NCI-H748 (cell line): ENCODE measurements at regions not wholly inside any gene's neighbourhood (a gene's known extent, or its start where the extent isn't known, plus 50 kb on each side); places are given as distances from the start of the nearest gene placed in this dataset.

ENCODE experiments used
- DNase-seq: peaks from one replicate; lab custom pipeline; 2025; ENCODE audit not compliant: unreplicated experiment; lab: John Stamatoyannopoulos, UW

DNA sequence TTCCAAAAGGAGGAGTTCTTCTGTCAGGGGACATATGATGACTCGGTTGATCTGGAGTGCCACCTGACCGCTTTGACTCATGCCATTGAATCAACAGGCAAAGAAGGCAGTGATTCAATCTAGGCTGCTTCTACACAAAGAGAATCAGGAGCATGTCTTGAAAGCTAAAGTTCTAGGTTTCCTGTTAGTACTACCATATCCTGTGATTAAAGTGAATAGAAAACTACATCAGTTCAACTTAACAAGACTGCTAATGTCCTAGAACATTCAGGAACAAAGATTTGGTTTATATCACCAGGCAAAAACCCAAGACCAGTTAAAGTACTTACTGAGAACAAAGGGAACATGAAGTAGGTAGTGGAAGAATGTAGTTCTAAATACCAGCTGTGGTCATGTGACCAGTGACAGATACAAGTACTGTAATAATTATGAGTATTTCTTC, 216.8 kb upstream of the SGK1 start:
- no peak for DNase-seq

DNA sequence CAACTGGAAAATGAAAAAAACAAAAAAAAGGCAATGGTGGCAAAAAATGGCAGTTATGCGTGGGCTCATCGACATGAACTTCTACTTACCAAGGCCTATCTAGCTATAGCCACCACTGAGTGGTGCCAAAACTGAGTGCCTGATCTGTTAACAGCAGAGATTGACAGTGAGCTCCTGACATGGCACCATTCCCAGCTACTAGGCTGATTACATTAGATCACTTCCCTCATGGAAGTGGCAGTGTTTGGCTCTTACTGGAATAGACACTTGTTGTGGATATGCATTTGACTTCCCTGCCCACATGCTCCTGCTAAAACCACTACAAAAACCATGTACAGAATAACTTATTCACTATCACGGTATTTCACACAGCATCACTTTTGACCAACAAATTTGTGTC, 216.1 kb upstream of the SGK1 start:
- DNase-seq, result no peak

DNA sequence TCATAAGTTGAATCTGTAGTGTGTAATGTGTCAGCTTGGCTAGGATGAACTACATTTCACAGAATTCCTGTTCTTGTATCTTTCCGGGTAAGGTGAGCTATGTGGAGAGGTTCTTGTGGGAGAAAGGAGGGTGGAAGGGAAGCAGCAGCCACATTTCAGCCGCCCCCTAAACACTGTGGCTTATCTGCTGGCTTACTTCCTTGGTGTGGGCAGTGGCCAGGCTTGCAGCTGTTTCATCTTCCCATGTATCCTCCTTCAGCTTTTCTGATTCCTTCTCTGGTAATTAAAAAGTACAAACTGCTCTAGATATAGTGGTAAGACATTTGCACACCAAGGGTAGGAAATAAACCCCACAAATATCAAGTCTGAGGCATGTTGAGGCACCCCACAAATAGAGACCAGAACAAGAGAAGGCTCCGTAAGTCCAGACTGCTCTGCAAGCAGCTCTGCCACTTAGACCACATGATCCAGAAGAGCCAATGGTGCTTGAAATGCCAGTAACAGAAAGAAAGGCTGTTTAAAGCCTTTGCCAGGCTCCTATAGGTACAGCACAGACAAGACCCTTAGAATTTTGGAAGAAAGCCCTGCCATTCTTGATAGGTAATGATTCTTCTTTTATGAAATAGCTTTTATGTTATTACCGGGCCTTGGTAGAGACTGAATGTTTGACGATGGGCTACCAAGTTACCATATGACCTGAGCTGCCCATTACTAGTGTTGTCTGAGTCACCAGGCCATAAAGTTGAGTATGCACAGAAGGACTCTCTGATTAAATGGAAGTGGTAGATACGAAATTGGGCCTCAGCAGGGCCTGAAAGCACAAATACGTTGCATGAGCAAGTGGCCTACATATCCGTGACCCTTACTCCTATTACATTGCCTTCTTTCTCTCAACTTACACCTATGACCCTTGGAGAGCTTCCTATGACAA, 215.0 kb upstream of the SGK1 start:
- DNase-seq, result no peak

DNA sequence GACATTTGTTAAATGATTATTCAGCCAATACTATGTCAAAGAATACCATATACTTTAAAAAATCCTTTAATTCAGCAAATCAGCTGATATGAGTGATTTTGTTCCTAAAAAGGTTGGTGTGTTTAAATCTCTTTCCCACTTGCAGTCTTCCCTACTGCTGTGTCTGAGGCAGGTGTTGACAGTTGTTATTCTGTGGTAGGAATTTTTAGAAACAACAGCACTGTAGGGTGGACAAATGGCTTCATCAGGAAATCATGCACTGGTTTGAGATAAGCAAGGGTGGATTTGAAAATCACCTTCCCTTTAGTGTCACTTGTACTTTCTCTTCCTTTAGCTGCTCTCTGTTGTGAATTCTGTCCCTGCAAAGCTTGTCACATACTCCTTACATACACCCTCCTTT, 213.7 kb upstream of the SGK1 start:
- DNase-seq, result no peak

DNA sequence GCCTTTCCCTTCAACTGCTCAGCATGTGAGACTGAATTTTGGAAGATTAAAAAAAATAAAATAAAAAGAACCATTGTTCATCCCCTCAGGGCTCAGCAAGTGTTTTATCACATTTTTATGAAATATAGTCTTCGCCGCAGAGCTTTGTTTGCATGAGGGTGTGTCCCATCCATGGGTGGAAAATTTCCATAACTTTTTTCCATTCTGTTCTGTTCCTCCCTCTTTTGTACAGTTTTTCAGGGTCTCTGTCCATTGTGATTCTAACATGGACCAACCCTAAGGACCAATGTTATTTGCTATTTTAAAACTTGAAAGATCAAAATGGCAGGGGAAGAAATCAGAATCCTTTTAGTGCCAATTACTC, 213.3 kb upstream of the SGK1 start:
- no peak for DNase-seq

DNA sequence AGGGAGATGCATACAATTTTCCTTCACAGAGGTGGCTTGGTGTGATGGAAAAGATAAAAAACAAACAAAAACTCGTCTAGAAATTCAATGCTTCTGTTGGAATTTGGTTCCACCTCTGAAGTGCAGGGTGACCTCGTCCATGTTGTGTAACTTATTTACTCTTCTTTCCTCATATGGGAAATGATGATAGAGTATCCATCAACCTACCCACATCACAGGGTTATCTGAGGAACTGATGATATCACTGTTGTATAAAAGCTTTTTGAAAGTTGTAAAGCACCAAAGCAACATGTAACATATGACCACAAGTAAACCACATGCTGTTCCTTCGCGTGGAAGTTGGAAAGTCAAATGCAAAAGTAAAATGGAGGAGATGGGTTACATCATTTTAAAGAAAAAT, 212.0 kb upstream of the SGK1 start:
- DNase-seq, result no peak

DNA sequence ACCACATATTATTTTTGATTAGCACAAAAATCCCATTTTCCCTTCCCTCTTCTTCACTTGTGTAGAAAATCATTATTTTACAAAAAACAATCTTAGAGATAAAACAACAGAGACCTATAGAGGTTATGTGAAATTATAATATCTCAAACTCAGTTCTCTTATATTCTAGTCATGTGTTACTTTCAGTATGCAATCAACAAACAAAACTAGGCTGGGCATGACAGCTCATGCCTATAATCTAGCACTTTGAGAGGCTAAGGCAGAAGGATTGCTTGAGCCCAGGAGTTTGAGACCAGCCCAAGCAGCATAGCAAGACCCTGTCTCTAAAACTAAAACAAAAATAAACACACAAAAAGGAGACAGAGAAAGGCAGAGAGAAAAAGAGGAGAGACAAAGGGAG, 211.4 kb upstream of the SGK1 start:
- no peak for DNase-seq

DNA sequence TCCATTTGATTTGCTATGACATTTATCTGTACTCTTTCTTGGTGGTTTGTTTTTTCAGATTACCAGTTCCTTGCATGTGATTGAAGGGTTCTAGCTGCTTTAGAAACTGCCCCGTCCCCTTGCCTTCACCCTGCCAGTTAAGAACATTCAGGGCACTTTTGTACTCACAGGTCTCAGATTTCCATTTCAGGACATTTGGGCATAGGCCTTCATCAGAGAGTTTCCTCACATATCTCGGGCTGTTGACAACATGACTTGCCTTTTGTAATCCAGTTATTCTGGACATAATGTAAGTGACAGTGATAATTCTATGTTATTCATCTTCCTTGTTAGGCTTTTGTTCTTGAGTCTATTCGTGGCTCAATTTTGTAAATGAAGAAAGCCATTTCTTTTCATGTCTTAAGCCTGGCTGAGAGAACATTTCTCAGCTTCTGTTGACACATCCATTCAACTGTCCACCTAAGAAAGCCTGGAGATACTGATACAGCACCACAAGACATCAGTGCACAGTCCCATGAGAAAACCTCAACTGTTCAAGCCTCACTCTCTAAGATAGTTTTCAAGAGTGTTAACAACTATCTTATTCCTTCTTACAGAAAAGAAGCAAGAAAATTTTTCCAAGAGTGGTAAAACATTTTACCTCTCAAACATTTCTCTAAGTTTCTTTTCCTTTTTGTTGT, 209.3 kb upstream of the SGK1 start:
- DNase-seq, result no peak

DNA sequence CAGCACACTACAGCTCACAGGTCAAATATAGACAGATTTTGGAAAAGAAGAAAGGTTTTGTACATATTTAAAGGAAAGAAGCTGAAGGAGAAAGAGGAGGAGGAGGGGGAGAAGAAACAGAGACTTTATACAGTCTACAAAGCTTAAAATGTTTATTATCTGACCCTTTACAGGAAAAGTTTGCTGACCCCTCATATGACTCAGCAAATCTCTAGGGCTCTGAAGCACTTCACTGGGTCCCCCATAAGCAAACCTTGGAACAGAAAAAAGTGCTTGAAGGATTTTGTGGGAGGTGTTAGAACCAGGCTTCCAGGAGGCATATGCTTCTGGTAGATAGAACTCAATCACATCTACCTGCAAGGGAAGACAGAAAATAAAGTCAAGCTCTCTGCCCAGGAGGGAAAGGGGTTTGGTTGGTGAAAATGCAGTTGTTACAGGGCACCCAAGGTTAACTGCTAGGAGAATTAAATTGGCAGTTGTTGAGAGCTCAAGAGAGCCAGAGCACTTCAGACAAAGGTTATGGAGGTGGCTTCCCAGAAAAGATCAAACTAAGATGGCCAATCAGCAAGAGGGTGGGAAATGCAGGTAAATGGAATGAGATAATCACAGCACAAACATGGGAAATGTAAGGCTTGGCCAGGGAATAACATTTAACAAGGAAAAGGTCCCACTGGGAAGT, 207.4 kb upstream of the SGK1 start:
- DNase-seq, result peak; percentile 21

DNA sequence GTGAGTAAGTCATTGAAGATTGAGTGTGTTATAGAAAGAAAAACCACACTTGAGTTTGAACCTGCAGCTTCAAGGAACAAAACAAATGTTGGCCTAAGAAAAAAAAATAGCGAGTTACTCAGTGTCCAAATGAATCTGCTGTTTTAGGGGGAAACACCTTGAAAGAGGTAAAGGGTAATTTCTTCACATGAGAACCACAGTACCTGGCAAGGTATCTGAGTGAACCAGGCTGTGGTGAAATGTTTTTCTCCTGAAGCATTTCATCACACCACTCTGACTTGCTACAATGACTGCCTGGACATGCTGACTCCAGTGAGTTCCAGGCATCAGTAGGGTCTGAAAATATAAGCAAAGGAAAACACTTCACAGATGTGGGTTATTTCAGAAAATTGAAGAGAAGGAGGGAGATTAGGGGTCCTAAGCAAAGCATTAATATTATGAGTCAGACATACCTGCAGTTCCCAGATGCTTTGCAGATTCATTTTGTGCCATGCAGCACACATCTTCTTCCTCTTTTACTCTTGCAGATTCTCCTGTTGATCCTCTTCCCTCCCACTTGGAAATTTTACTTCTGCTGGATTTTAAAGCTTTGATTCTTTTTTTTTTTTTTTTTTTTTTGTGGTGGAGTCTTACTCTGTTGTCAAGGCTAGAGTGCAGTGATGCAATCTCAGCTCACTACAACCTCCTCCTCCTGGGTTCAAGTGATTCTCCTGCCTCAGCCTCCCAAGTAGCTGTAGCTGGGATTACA, 206.2 kb upstream of the SGK1 start:
- no peak for DNase-seq

DNA sequence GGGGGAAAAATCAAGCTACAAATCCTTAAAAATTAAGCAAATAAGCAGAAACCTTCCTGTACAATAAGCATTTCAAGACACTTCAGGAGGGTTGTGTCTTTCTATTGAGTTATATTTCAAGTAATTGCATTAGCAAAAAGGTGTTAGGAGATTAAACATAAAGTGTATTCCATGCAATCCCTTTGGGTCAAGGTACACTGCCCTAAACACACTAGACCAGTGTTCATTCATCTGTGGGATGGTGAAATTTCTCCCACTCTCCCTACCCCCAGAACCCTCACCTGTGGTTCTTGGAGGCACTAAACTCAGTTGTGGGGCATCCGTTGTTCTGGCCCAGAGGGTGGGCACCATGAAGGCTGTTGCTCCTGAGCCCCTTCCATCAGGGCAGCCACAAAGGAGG, 205.1 kb upstream of the SGK1 start:
- no peak for DNase-seq

DNA sequence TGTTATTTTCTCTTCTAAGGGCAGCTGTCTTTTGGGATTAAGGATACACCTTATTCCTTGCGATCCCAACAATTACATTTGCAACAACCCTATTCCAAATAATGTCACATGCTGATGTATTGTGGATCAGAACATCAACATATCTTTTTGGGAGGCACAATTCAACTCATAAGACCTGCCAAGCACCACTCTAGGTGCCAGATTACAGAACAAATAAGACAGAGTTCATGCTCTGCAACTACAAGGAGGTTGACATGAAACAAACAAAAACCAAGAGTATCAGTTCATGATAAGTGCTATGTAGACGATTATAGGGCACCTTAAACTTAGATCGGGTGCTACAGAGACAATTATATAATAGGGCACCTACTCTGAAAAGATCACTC, 203.2 kb upstream of the SGK1 start:
- DNase-seq, result no peak

DNA sequence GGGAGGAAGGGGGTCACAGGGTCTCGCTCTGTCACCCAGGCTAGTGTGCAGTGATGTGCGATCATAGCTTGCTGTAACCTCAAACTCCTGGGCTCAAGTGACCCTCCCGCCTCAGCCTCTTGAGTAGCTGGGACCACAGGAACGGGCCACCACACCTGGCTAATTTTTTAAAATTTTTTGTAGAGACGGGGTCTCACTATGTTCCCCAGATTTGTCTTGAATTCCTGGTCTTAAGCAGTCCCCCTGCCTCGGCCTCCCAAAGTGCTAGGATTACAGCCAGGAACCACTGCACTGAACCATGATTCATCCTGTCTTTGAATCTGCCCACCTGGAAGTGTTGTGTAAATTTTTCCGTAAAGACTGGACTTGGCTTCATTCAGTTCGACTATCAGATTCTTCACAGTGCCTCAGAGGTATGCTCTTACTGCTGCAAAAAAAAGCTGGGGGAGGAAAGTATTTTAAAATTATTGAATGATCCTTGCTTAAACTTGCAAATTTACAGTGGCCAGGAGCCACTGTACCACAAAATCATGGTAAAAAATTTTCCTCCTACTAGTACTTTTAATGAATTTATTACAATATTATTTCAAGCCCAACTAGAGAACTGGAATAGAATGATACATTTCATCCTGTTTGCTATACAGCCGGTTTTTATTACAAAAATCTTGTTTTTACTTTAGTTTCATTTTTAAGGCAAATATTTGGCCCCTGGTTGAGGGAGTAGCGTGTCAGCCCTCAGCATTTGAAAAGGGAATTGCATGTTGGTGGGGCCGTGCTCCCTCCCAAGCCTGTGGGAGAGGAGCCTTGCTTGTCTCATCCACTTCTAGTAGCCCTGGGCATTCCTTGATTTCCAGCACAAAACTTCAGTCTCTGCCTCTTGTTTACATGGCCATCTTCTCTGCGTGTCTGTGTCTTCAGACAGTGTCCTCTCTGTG, 202.5 kb upstream of the SGK1 start:
- no peak for DNase-seq

DNA sequence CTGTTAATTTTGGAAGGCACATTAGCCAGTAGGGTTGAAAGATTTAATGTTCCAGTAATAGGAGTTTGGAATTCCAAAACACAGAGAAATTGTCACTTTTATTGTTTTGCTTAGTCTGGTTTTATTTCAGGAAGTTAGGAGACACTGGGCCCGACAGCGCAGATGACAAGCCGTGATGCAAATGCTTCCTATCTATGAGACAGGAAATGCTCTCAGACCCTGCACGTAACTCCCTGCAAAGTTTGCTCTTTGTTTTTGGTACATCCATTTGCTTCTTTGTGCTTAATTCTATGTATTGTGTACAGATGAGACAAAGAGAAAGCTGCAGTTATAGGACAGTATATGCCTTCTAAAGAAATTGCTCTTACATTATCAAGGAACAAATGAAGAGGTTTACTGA, 201.6 kb upstream of the SGK1 start:
- DNase-seq, result no peak

DNA sequence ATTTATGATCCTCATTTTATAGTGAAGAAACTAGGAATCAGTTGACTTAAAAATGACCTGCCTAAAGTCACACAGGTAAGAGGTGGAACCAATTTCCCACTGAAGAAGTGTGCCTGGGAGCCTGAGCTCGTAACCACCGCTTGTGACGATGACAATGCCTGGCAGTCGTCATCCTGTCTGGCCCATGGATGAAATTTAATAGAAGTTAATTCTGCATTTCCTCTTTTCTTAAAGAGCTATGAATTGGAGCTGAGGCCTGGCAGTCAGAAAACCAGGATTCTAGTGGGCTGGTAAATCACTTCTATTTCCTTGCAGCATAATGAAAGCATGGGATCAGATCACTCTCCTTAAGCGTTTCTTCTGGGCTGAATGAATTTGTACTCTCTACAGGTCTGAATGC, 200.0 kb upstream of the SGK1 start:
- no peak for DNase-seq

DNA sequence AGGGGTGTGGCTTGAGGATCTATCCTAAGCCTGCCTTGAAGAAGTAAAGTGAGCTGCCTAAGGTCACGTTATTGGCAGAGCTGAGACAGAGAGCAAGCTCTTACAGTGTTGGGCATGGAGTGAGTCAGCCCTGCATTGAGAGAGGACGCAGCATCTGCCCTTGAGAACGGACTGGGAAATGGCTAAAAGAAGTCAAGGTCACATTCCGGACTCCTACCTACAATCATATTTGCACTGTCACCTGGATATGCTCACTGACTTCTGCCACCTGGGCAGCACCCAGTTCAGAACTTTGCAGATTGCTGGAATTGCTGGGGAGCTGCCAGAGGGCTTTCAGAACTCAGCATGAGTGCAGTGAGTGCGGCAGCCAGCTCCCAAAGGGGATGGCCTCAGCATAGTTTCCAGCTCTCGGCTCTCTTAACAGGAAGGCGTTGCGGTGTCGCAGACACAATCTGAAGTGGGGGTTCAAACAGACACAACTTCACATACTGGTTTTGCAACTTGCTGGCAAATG, 199.3 kb upstream of the SGK1 start:
- no peak for DNase-seq

DNA sequence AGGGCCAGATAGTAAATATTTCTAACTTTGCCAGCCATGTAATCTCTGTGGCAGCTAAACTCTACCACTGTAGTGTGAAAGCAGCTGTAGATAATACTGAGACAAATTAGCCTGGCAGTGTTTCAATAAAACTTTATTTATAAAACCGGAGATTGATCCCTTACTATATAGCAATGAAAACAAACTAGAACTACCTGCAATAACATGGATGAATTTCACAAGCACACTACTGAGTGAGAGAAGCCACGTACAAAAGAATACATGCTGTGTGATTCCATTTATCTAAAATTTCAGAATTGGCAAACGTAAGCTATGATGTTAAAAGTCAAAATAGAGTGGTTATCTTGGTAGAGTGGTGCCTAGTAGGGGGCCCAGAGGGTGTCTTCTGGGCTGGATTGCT, 198.7 kb upstream of the SGK1 start:
- DNase-seq, result no peak

DNA sequence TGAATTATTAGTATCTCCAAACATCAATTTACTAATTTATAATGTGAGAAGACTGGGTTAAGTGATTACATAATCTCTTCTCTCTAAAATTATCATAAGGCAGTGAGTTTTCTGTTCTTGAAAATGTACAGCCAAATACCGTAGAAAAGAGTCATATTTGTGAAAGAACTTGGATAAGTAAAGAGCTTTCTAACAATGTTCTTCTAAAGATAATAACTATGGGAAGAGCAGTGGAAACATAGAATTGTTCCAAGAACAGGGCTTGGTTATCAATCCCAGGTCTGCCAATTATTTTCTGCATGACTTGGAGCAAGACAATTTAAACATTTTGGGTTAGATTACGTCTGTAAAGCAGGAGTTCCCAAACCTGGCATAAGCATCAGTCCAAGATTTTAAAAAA, 198.1 kb upstream of the SGK1 start:
- no peak for DNase-seq

DNA sequence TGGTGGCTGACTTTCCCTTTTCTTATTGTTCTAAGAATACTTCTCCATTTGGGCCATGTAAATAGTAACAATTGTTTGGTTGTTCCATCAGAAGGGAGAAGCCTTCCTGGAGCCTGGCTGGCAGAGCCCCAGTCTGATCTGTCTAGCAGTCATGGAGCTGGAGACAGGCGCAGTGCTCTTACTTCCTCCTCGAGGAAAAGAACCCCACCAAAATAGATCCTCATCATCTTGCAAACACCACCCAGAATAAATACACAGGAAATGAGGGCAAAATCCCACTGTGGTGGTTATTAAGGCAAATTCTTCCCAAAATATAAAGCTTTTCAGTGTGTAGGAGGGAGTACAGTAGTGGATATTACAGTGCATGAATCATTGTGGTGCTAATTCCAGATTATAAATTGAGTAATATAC, 195.1 kb upstream of the SGK1 start:
- no peak for DNase-seq
